Fibroblast of peridontal ligament (primary cell): ENCODE measurements at regions not wholly inside any gene's neighbourhood (a gene's known extent, or its start where the extent isn't known, plus 50 kb on each side); places are given as distances from the start of the nearest gene placed in this dataset.
"Not testable (repeated sequence)": the region's sequence is repeated elsewhere in the genome, so short reads cannot be mapped to it uniquely, and the experiment has no call there.

ENCODE experiments used
- DNase-seq: peaks from one replicate; pipeline ENCODE4 v3.0.0-alpha.2; 2010; ENCODE audit errors: extremely low read depth

DNA sequence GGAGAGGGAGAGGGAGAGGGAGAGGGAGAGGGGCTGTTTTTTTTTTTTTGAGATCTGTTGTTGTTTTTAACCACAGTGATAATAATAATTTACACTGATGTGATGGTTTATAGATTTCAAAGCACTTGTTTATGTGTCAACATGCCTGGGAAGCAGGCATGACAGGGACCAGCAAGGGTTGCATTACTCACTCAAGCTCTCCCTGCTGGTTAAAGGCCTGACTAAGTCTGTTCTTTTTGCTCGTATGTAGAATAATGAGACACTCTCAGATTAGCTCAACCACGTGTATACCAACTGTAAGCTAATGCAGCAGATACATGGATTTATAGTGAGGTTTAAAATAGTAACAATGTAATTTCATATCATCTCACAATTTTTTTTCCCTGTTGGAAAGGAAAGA lies 134.6 kb upstream of the BOD1L1 start:
- DNase-seq = peak; percentile 25

DNA sequence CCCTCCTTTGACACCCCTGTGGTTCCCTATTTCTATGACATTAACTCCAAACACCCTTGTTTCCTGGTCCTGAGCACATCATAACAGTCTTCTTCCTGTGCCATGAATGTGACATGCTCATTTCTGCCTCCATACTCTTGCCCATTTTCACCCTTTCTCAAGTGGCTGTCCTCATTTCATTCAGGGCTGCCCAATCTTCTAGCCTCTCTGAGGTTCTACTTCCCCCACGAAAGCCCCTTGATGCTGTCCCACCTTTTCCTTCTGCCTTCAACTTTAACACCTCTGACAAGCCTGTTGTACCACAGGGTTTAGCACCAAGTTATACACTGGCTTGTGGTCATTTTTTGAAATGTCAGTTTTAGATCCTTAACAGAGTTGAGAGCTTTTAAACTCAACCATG lies 136.2 kb upstream of the BOD1L1 start:
- DNase-seq = no peak

DNA sequence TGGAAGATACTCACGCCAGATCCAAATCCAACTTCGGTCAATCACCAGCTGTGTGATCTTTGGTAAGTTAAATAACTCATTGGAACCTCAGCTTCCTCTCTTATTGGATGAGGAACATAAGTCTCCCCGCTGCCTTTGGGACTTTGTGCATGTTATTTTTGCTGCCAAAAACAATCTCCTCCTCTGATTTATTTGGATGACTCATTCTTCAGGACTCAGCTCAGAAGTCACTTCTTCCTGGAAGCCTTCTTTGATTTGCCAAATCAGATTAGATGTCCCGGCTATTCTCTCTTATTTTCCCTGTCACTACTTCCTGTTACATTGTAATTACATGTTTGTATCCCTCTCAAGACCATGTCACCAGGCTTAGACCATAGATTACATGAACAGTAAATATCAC lies 138.0 kb upstream of the BOD1L1 start:
- DNase-seq = peak; percentile 21

DNA sequence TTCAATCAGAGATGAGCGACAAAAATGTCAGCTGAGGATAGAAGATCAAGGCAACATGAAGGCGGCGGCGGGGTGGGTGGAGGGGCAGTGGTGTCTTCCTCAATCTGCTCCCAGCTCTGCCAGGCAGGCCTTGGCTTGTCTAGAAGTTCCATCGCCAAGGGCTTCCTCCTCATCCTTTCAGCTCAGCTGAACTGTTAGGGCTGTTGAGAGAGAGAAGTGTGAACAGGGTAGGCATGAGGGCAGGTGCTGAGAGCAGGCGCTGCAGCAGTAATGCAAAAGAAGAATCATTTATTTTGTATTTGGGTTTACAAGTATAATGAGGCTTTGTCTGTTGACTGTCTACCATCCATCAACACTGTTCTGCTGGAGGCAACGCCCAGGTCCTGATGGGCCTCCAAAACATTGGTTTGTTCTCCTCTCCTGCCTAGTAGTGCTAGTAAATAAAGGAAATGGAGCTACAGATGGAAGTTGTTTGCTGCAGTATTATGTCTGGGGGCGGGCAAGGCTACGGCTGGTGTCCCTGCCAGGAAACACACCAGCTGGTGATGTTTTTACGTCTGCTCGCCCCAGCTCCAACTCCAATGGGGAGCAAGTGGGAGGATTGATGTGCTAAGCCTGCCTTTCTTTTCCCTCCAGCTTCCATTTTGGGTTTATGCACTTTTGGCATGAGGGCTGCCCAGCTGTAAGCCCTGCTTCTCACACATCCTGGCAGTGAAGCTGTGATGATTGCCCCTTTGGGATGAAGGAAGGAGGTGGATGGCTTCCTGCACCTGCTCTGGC lies 139.4 kb upstream of the BOD1L1 start:
- peak; percentile 12 for DNase-seq

DNA sequence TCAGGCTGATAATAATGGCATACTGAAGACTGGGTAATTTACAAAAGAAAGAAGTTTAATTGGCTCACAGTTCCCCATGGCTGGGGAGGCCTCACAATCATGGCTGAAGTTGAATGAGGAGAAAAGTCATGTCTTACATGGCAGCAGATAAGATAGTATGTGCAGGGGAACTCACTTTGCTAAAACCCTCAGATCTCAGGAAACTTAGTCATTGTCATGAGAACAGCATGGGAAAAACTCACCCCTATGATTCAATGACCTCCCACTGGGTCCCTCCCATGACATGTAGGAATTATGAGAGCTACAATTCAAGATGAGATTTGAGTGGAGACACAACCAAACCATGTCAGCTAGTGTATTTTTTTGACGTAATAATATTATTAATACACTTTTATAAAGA lies 149.8 kb upstream of the BOD1L1 start:
- DNase-seq = no peak

DNA sequence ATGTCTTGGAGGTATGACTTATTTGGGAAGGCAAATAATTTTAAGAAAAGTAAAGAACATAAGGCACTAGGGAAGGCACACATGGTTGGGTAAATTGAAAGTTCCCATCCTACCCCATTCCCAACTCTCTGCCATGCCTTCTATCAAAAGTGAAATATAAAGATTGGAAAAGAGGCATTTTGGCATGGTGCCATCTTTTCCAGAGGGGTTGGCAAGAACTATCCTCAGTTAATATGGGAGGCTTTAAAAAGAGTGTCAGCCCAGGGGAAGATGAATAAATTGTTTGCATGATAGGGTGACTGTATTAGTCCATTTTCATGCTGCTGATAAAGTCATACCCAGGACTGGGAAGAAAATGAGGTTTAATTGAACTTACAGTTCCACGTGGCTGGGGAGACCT lies 150.8 kb upstream of the BOD1L1 start:
- no peak for DNase-seq

DNA sequence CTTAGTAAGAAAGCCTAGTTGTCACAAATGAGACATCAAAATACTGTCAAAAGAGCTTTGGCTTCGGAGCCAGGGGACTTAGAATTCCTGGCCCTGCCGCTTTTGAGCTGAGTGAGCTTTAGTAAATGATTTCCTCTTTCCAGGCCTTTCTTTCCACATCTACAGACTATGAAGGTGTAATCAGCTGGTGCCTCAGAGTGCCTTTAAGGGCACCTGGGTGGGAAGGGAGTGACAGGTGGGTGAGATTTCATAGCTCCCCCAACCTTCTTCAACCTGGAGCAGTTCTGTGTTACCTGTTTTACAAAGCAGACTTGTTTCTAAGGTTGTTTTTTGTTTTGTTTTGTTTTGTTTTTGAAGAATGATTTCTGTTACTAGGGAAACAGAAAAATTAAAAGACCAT lies 154.7 kb upstream of the BOD1L1 start:
- DNase-seq = no peak

DNA sequence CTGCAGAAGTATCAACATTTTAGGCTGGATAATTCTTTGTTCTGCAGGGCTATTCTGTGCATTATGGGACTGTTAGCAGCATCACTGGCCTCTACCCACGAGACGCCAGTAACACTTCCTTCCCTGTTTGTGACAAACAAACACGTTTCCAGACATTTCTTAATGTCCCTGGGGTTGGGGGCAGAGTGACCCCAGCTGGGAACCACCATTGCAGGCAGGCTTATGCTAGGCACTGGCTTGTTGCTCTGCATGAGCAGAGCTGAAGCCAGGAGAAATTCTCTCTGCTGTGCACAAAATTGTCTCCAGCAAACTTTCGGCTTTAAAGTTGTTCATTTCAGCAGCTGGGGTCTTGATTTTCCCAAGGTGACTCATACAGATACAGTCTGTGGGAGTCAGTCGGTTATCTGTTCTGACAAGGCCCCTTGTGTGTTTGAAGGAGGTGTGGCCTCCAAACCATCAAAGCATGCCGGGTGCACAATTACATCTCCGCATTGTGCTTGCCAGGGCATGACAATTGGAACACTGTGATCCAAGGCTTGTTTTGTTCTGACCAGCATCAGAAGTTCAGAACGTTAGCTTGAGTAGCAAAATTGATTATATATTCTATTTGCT lies 156.4 kb upstream of the BOD1L1 start:
- peak; percentile 17 for DNase-seq

DNA sequence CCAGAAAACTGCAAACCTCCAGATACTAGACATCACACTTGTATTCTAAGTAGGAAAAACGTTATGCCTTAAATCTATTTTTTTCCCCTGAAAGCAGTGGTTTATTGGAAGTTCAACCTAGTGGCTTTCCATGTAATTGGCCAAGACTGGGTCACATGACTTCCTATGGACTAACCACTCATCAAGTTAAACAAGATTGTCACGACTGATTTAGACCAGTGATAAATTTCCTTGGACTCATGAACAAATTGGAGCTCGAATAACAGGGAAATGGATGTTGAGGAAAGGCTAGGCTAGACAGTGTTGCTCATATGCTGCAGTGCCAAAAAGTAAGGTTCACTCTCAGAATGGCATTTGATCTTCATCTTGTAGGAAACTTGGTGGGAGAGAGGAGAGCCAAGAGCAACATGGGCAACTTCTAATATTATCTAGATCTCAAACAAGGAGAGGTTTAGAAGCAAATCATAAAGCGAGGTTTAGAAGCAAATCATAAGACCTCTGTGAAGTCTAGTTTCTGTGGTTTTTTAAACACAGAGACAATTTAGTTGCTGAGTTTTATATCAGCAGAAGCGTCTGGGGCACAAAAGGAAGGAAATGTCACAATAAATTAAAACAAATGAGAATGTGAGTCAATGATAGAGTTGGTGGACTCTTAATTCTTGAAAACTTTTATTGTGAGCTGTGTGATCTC lies 165.6 kb upstream of the BOD1L1 start:
- DNase-seq = no peak

DNA sequence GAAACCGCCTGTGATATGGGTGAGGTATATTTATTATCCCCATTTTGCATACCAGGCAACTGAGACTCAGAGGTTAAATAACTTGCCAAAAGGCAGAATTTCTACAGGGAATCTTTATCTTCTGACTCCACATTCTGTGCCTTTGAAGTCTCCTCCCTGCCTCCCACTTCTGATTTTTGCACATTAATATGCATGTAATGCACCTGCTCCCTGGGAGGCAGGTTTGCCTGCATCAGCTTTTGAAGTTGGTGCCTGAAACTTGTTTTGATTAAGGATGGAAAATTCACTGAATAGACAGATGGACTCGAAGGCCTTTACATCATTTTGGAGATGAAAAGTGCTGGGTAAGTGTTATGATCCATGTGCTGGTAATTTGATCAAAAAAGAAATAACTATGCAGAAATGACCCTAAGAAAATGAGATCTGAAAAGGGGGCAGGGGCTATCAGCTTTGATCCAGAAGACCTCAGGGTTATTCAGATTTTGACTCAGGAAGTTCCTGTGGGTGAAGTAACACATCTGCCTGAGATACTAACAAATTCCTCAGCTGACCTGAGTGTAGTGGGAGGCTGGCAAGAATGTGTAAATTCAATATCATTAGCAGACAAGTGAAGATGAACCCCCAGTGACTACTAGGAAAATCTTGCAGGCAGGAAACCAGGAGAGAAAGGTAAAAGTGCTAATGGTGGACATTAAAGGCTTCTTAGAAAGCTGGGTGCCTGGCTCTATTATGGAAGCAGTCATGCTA lies 167.5 kb upstream of the BOD1L1 start:
- no peak for DNase-seq

DNA sequence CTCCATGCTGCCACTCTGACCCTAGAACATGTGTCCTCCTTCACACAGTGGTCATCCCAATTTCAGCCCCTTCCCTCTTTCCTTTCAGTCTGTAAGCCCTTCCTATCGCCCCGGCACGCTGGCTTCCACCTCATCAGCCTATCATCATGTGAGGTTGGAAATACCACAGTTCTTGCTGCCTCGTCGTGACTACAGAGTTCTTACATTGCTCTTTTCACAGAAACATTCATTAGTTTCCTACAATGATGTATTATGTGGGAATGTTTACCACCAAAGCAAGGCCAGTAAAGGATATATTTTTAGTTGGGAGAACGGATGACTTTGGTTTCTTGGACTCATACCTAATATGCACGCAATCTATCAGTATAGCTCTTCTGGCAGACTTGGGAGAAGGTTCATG lies 169.5 kb upstream of the BOD1L1 start:
- DNase-seq = peak; percentile 5

DNA sequence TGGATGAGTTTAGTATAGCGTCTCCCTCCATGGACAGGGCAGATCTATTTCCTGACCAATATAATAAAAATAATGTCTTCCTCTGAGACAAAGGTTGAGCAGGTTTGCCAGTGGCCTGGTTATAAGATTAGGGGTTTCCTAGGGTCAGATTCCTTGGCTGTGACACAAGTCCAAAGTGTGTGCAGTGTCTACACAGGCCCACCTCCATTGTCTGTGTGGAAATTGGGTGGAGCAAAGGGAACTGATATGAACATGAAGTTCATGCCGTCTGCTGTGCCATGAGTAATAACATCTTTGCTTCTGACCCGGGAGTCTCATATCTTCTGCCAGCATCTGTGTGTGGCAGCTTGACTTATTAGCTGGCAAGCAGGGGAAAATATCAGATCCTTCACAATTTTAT lies 187.7 kb upstream of the BOD1L1 start:
- DNase-seq = no peak

DNA sequence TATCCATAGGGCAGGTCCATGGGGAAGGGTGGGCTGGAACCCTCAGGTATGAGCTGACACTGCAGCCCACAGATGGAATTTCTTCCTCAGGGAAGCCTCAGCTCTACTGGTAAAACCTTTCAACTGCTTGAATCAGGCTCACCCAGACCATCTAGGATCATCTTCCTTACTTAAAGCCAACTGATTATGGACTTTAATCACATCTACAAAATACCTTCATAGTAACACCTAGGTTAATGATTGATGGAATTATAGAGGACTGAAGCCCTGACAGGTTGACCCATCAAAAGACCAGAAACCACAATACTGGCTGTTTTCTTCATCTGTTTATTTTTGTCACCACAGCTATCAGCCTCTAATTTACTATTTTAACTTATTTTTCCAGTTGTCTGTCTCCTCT lies 188.9 kb upstream of the BOD1L1 start:
- DNase-seq = no peak

DNA sequence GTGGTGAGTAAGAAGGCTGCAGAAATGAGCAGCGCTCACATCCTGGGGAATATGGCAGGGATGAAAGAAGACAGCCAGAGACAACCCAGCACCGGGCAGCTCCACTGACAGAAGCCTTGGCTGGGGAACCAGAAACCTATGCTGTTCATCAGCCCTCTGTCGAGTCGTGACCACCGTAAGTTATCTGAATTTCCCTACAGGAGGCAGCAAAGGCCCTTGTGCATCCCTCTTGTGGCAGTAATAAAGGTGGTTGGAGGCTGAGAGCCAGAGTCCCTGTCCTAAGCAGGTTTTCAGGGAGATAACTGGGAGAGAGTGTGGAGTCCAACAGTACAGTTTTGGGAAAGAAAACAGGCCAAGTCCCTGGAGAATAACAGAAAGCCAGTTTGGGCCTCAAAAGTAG lies 194.0 kb upstream of the BOD1L1 start:
- DNase-seq = no peak

DNA sequence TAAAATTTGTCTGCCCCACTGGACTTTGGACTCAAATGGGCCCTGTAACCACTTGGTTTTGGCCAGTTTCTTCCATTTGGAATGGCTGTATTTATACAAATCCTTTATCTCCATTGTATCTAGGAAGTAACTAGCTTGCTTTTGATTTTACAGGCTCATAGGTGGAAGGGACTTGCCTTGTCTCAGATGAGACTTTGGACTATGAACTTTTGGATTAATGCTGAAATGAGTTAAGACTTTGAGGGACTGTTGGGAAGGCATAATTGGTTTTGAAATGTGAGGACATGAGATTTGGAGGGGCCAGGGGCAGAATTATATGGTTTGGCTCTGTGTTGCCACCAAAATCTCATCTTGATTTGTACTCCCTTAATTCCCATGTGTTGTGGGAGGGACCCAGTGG lies 198.3 kb upstream of the BOD1L1 start:
- not testable (repeated sequence) for DNase-seq

DNA sequence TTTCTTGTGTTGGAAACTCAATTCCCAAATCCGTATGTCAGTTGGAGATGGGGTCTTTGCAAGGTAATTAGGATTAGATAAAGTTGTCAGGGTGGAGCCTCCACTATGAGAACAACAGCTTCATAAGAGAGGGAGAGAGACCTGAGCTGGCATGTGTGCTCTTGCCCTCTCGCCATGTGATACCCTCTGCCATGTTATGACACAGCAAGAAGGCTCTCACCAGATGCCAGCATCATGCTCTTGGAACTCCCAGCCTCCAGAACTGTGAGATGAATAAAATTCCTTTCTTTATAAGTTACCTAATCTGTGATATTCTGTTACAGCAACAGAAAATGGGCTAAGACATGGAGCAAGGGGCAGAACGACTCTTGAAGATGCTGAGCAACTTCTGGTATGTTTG lies 201.9 kb upstream of the BOD1L1 start:
- no peak for DNase-seq

DNA sequence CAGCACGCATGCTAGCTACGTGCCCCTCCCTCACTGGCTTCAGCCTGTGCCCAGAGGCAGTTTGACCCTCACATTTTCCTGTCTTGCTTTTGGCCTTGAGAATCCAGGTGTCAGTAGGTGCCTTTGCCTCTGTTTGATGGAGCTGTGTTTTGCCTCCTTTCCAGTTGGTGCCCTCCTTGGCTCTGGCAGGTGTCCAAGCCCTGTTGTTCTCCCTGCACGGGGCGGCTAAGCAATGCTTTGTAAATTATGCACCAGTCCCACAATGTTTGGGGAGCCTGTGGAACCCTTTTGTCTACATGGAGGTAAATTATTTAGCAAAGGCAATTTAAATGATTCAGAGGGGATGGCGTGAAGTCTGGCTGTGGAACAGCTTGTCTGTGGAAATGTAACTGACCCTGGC lies 202.9 kb upstream of the BOD1L1 start:
- no peak for DNase-seq

DNA sequence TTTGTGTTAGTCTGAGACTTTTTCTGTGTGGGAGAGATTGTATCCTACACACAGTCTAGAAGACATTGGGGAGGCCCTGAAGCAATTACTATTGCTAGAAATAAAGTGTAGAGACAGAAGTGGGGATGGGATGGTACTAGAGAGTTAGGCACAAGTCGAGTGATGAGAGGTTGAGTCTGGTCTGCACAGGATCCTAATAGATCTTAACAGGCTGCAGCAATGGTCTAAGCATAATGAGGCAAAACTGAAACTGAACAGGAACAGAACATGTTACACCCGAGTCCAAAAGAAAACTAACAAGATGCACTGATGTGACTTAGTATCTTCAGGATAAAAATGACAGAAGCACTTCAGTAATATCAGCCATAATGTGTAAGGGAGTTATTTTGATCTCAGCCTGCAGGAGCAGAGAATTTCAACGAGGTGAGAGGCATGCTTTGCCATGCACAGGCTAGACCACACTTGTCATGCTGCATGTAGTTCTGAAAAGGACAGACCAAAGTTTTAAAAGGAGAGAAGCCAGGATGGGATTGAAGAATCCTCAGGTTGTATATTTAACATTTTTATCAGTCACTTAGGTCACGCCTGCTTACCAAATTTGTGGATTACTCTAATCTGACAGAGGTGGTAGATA lies 205.8 kb upstream of the BOD1L1 start:
- DNase-seq = peak; percentile 18

DNA sequence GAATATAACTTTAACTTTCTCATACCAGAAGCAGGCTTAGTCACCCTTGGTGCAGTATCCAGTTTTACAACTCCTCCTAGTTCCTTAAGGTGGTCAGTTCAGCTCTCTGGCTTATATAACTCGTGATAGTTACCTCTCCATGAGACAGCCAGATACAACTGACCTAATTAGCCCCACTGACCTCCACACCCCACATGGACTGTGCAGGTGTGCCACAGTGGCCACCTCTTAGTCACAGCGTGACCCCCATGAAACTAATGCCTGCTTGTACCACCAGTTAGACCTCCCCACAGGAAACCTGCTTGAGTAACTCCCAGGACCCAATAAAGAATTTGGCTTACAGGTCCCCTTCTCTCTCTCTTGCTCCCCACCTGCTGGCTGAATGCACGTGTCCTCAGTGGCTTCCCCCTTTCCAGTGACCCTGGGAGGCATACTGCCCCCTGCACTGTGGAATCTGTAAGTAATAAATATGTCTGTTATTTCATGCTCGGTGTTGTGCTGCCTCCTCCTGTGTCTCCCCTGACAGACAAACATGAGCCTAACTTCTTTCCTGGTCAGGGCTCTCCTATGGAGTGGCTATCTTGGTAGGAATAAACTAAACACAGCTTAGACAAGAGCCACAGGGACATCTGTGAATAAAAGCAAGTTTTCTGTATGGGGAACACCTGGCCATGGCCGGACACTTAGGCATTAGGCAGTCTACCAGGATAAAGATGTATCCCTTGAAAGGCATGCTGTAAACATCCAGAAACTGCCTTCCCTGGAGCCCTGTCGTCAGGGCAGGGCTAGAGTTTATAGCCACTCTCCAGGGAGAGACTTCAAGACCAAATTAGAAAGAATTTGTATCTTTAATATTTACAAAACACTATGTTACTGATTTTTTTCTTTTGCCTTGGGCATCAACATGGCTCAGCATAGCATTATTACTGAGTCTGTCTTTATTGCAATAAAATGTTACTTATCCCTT lies 209.7 kb upstream of the BOD1L1 start:
- peak; percentile 19 for DNase-seq

DNA sequence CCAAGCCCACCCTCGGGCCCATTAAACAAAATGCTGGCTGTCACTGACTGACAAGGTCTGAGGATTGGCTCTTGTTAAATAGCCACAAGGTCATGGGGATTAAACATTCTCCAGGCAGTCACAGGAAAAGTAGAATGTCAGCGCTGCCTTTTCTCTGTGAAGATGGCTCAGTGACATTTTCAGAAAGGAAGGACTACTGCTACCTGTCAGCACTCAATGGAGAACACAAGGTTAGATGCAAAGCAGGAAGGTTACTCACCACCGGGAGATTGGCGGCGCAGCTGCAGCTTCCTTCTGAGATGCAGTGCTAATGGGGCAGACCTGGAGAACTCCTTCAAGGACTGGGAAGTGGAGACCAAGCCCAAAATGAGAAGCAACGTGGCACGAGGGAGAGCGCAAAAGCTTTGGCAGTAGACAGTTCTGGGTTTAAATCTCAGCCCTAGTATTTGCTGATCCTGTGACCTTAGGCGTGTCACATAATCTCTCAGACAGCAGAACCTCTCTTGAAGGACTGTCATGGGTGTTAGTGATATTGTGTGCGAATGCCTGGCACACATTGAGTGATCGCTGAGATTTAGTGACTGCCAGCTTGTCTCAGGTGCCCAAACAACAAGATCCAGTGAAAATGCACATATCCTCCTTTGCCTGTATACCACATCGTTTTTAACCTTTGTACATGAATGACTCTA lies 213.1 kb upstream of the BOD1L1 start:
- no peak for DNase-seq
